Heart left ventricle (tissue), 13 donors: ENCODE measurements at regions not wholly inside any gene's neighbourhood (a gene's known extent, or its start where the extent isn't known, plus 50 kb on each side); places are given as distances from the start of the nearest gene placed in this dataset.

Experiments used
- POLR2A ChIP-seq, 2 donors: fragments of 450-650 bp; IDR thresholded peaks; one replicate each; pipeline ENCODE4 v1.6.1; 2017; ENCODE audit warnings: antibody characterized with exemption in 2 of 2, mild to moderate bottlenecking in 2 of 2, moderate library complexity in 2 of 2
- TF ChIP-seq, protein P1 (sequence below), 12 donors: fragments of 200-600 bp; sonication (generic) in 4 of 12; IDR thresholded peaks; one replicate each; pipeline versions ENCODE4 v1.5.0 to v1.8.0; 2018 to 2022; ENCODE audit warnings: antibody characterized with exemption in 12 of 12, mild to moderate bottlenecking in 5 of 12
- donor health status: ischemic (EF 13 %, LVEDD 7.1; RV severe dilation, severe dysfunction).
- donor health status: DM: no; HTN: yes; CAD: no.
- donor health status: DM: no; HTN: no; CAD: no.
- donor health status: ischemic (EF 25% LVEDD 6.9; RV normal size, moderate dysfunction).
- donor health status: ischemic (EF 25% LVEDD 5.7; RV mildly dilated, moderate dysfunction).
- donor health status: ischemic (EF 35%, LVEDD 5.7; RV mildly dilated, moderate dysfunction).
- donor health status: nonischemic (EF 11% LVEDD 7.7; RV severe dilation, severe dysfunction).
- donor health status: DM: yes; HTN: yes; CAD: no.
- donor health status: PGD.
- donor health status: ischemic (EF 29% LVEDD 5.4; RV normal size, mild dysfunction).
- donor health status: nonischemic (EF 23%, LVEDD 6.1; RV moderate dilation, normal function).

GRCh38 chr5:141784529-141784928 lies 93.7 kb downstream of the PCDH1 start:
- TF ChIP-seq, protein P1, sequence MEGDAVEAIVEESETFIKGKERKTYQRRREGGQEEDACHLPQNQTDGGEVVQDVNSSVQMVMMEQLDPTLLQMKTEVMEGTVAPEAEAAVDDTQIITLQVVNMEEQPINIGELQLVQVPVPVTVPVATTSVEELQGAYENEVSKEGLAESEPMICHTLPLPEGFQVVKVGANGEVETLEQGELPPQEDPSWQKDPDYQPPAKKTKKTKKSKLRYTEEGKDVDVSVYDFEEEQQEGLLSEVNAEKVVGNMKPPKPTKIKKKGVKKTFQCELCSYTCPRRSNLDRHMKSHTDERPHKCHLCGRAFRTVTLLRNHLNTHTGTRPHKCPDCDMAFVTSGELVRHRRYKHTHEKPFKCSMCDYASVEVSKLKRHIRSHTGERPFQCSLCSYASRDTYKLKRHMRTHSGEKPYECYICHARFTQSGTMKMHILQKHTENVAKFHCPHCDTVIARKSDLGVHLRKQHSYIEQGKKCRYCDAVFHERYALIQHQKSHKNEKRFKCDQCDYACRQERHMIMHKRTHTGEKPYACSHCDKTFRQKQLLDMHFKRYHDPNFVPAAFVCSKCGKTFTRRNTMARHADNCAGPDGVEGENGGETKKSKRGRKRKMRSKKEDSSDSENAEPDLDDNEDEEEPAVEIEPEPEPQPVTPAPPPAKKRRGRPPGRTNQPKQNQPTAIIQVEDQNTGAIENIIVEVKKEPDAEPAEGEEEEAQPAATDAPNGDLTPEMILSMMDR (IDR thresholded peaks at IDR 0.05): no peak
- no peak for TF ChIP-seq POLR2A (IDR thresholded peaks at IDR 0.05)
